Esophagus squamous epithelium (tissue), 5 donors: ENCODE measurements at regions not wholly inside any gene's neighbourhood (a gene's known extent, or its start where the extent isn't known, plus 50 kb on each side); places are given as distances from the start of the nearest gene placed in this dataset.

Source experiments
- DNase-seq: peaks from one replicate; lab custom pipeline; 2025; lab: John Stamatoyannopoulos, UW
- H3K27ac ChIP-seq, 4 donors: fragments of 200-600 bp; sonication (generic); one replicate each; pipeline ENCODE4 v1.5.1; 2016 to 2019; ENCODE audit warnings: mild to moderate bottlenecking in 1 of 4
- H3K27me3 ChIP-seq, 4 donors: fragments of 200-600 bp; sonication (generic); 1 replicate in 3 of 4; 2 replicates in 1 of 4; pipeline versions ENCODE4 v1.5.1 to v1.6.0; 2017 to 2021; ENCODE audit warnings: antibody characterized with exemption in 1 of 4
- H3K36me3 ChIP-seq, 3 donors: fragments of 200-600 bp; sonication (generic); one replicate each; pipeline ENCODE4 v1.5.1; 2016 to 2019
- H3K4me1 ChIP-seq, 3 donors: fragments of 200-600 bp; sonication (generic); one replicate each; pipeline ENCODE4 v1.5.1; 2017 to 2019
- H3K4me3 ChIP-seq, 4 donors: fragments of 200-600 bp; sonication (generic); 1 replicate in 3 of 4; 2 replicates in 1 of 4; pipeline ENCODE4 v1.5.1; 2016 to 2019; ENCODE audit warnings: mild to moderate bottlenecking in 2 of 4, moderate library complexity in 1 of 4
- H3K9me3 ChIP-seq, 3 donors: fragments of 200-600 bp; sonication (generic); one replicate each; pipeline ENCODE4 v1.5.1; 2016 to 2019
- CTCF ChIP-seq, 6 experiments: fragments of 450-650 bp in 4 of 6; fragments of 200-600 bp in 2 of 6; sonication (generic) in 2 of 6; IDR thresholded peaks; one replicate each; pipeline ENCODE4 v1.5.1; 2016 to 2019; ENCODE audit warnings: antibody characterized with exemption in 6 of 6, mild to moderate bottlenecking in 4 of 6, moderate library complexity in 4 of 6
- POLR2A ChIP-seq, 4 donors: fragments of 450-650 bp; IDR thresholded peaks; one replicate each; pipeline ENCODE4 v1.6.1; 2017; ENCODE audit warnings: antibody characterized with exemption in 4 of 4, mild to moderate bottlenecking in 4 of 4, moderate library complexity in 3 of 4
- WGBS, 2 donors: methylation state at CpG; one replicate each; pipeline ENCODE4 v1.1.5; 2018; 5-methylcytosine and 5-hydroxymethylcytosine counted together
- intact Hi-C: fragments of 100-400 bp; cut with DNase I; formaldehyde crosslinking; loops from one replicate; pipeline ENCODE4 v1.15.0; 2022
- donor health status: DM: yes; HTN: yes; CAD: no.

- Histone ChIP-seq H3K36me3 (no peaks in the 10 kb centered on the region), H3K4me3 (no peak overlapping the region), H3K27me3 (no peaks in the 10 kb centered on the region), H3K9me3 (no peaks in the 10 kb centered on the region), H3K27ac (no peak overlapping the region), H3K4me1 (no peaks in the 10 kb centered on the region)
- no peak for DNase-seq
- TF ChIP-seq CTCF (IDR thresholded peaks at IDR 0.05) (no peak), POLR2A (IDR thresholded peaks at IDR 0.05) (no peak)
- 36 to 51% methylated on average over 5 to 6 of the region's 6 CpGs for WGBS, 2 donors
- intact Hi-C loops: no loop called here
Observed at GRCh38 chr6:92126983-92127382, 1292.4 kb downstream of the EPHA7 start.

GRCh38 chr6:92126088-92126487, 1293.3 kb downstream of the EPHA7 start:
- Histone ChIP-seq H3K4me1 (no peaks in the 10 kb centered on the region), H3K9me3 (no peaks in the 10 kb centered on the region), H3K4me3 (no peak overlapping the region), H3K36me3 (no peaks in the 10 kb centered on the region), H3K27me3 (no peaks in the 10 kb centered on the region), H3K27ac (no peak overlapping the region)
- intact Hi-C loops: no loop called here
- 57 to 66% methylated on average over 4 of the region's 4 CpGs for WGBS, 2 donors
- no peak for DNase-seq
- TF ChIP-seq POLR2A (IDR thresholded peaks at IDR 0.05) (no peak), CTCF (IDR thresholded peaks at IDR 0.05) (no peak)

GRCh38 chr6:92125681-92126080, 1293.7 kb downstream of the EPHA7 start:
- WGBS, 2 donors: 55 to 62% methylated on average over 3 to 4 of the region's 4 CpGs

GRCh38 chr6:92124200-92124651, 1295.1 kb downstream of the EPHA7 start:
- H3K4me3 ChIP-seq: no peak overlapping the region
- no peaks in the 10 kb centered on the region for H3K36me3 ChIP-seq
- TF ChIP-seq CTCF (IDR thresholded peaks at IDR 0.05) (no peak), POLR2A (IDR thresholded peaks at IDR 0.05) (no peak)
- intact Hi-C loops: no loop called here
- H3K27ac ChIP-seq: no peak overlapping the region
- DNase-seq: no peak
- no peaks in the 10 kb centered on the region for H3K4me1 ChIP-seq
- 46 to 49% methylated on average over 6 to 7 of the region's 7 CpGs for WGBS, 2 donors
- no peaks in the 10 kb centered on the region for H3K9me3 ChIP-seq
- no peaks in the 10 kb centered on the region for H3K27me3 ChIP-seq

More at GRCh38 chr6:92125681-92126080, 1293.7 kb downstream of the EPHA7 start:
- H3K4me1 ChIP-seq: no peaks in the 10 kb centered on the region
- H3K27ac ChIP-seq: no peak overlapping the region
- no peaks in the 10 kb centered on the region for H3K27me3 ChIP-seq
- no peak overlapping the region for H3K4me3 ChIP-seq
- no peak for TF ChIP-seq POLR2A (IDR thresholded peaks at IDR 0.05)
- TF ChIP-seq CTCF (IDR thresholded peaks at IDR 0.05): no peak
- no peaks in the 10 kb centered on the region for H3K9me3 ChIP-seq
- intact Hi-C loops: no loop called here
- no peak for DNase-seq
- no peaks in the 10 kb centered on the region for H3K36me3 ChIP-seq

GRCh38 chr6:92122746-92123145, 1296.6 kb downstream of the EPHA7 start:
- Histone ChIP-seq H3K9me3 (no peaks in the 10 kb centered on the region), H3K27me3 (no peaks in the 10 kb centered on the region), H3K36me3 (no peaks in the 10 kb centered on the region), H3K27ac (no peak overlapping the region), H3K4me1 (no peaks in the 10 kb centered on the region), H3K4me3 (no peak overlapping the region)
- no peak for DNase-seq
- 48 to 49% methylated on average over 2 to 3 of the region's 3 CpGs for WGBS, 2 donors
- intact Hi-C loops: no loop called here
- TF ChIP-seq CTCF (IDR thresholded peaks at IDR 0.05): no peak
- TF ChIP-seq POLR2A (IDR thresholded peaks at IDR 0.05): no peak
